WERI-Rb-1 (cell line): ENCODE measurements at regions not wholly inside any gene's neighbourhood (a gene's known extent, or its start where the extent isn't known, plus 50 kb on each side); places are given as distances from the start of the nearest gene placed in this dataset.

Experiments
- DNase-seq: peaks from one replicate; pipeline ENCODE4 v3.0.0-alpha.2; 2020
- H3K27ac ChIP-seq: fragments of 250-450 bp; sonication (Bioruptor Pico); 2 replicates; pipeline ENCODE4 v1.5.1; 2020; ENCODE audit warnings: mild to moderate bottlenecking, moderate library complexity
- H3K27me3 ChIP-seq: fragments of 250-450 bp; sonication (Bioruptor Pico); 2 replicates; pipeline ENCODE4 v1.5.1; 2021; ENCODE audit warnings: mild to moderate bottlenecking, low read depth, moderate library complexity; ENCODE audit not compliant: insufficient read depth, severe bottlenecking
- H3K36me3 ChIP-seq: fragments of 250-450 bp; sonication (Bioruptor Pico); 2 replicates; pipeline ENCODE4 v1.5.1; 2020; ENCODE audit warnings: mild to moderate bottlenecking, moderate library complexity
- H3K4me3 ChIP-seq: 2 replicates; pipeline ENCODE4 v1.5.1; 2011; ENCODE audit warnings: low read depth, mild to moderate bottlenecking, control low read depth, low read length
- H3K9me3 ChIP-seq: fragments of 250-450 bp; sonication (Bioruptor Pico); 2 replicates; pipeline ENCODE4 v1.5.1; 2021; ENCODE audit warnings: mild to moderate bottlenecking, moderate library complexity; ENCODE audit not compliant: severe bottlenecking
- TF ChIP-seq, protein P1 (sequence below): IDR thresholded peaks from 2 replicates; pipeline ENCODE4 v1.5.1; 2011; ENCODE audit warnings: low read depth, mild to moderate bottlenecking, control low read depth, inconsistent platforms, low read length

DNA sequence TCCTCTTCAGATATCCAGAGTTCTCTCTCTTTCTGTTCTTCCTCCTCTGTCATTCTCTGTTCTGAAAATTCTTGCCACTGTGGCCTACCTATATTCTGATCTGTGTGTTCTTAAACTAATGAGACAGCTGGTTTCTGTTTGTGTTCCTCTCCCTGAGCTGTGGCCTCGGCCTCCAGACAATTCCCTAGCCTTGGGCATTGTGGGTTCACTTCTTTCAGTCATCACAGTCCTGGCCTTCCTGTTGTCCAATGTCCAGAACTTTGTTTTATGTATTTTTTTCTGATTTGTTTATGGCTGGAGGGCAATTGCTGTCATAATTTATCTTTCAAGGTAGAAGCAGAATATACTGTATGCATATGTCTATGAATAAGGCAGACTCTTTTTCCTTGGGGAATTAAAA is 173.2 kb upstream of the MTPN start:
- Histone ChIP-seq H3K36me3 (no peaks in the 10 kb centered on the region), H3K27ac (peak overlapping the region; percentile 21; the same call in 1 of the 2 replicates), H3K27me3 (no peaks in the 10 kb centered on the region), H3K4me3 (no peak overlapping the region), H3K9me3 (no peaks in the 10 kb centered on the region)
- DNase-seq, result no peak
- TF ChIP-seq, protein P1, sequence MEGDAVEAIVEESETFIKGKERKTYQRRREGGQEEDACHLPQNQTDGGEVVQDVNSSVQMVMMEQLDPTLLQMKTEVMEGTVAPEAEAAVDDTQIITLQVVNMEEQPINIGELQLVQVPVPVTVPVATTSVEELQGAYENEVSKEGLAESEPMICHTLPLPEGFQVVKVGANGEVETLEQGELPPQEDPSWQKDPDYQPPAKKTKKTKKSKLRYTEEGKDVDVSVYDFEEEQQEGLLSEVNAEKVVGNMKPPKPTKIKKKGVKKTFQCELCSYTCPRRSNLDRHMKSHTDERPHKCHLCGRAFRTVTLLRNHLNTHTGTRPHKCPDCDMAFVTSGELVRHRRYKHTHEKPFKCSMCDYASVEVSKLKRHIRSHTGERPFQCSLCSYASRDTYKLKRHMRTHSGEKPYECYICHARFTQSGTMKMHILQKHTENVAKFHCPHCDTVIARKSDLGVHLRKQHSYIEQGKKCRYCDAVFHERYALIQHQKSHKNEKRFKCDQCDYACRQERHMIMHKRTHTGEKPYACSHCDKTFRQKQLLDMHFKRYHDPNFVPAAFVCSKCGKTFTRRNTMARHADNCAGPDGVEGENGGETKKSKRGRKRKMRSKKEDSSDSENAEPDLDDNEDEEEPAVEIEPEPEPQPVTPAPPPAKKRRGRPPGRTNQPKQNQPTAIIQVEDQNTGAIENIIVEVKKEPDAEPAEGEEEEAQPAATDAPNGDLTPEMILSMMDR, result no peak

GRCh38 chr7:136148920-136149319 is 171.8 kb upstream of the MTPN start:
- Histone ChIP-seq H3K4me3 (no peak overlapping the region), H3K9me3 (no peaks in the 10 kb centered on the region), H3K27me3 (no peaks in the 10 kb centered on the region), H3K36me3 (no peaks in the 10 kb centered on the region), H3K27ac (no peak overlapping the region)
- TF ChIP-seq, protein P1, result no peak
- DNase-seq, result no peak

DNA sequence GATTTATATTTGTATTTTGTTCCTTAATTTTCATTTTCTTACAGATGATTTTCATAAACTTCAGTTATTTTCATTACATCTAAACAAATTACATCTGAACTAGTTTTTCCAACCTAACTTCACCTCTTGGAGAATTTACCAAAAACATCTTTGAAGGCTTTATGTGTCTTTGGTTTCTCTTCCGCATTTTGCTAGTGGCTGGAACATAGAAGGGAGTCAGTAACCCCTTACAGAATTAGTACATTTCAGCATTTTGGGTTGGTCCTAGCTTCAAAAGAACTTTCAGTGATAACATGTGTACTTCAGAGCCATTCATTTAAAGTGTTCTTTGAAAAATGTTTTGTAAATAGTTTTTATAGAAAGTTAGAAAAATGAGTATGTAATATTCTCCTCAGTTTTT is 169.8 kb upstream of the MTPN start:
- Histone ChIP-seq H3K36me3 (no peaks in the 10 kb centered on the region), H3K27me3 (no peaks in the 10 kb centered on the region), H3K9me3 (no peaks in the 10 kb centered on the region), H3K27ac (no peak overlapping the region), H3K4me3 (no peak overlapping the region)
- DNase-seq, result no peak
- TF ChIP-seq, protein P1, result no peak

GRCh38 chr7:136144182-136144581 is 167.0 kb upstream of the MTPN start:
- no peaks in the 10 kb centered on the region for H3K27me3 ChIP-seq
- no peak overlapping the region for H3K27ac ChIP-seq
- DNase-seq, result no peak
- TF ChIP-seq, protein P1, result no peak
- no peaks in the 10 kb centered on the region for H3K9me3 ChIP-seq
- no peak overlapping the region for H3K4me3 ChIP-seq
- H3K36me3 ChIP-seq, result no peaks in the 10 kb centered on the region

DNA sequence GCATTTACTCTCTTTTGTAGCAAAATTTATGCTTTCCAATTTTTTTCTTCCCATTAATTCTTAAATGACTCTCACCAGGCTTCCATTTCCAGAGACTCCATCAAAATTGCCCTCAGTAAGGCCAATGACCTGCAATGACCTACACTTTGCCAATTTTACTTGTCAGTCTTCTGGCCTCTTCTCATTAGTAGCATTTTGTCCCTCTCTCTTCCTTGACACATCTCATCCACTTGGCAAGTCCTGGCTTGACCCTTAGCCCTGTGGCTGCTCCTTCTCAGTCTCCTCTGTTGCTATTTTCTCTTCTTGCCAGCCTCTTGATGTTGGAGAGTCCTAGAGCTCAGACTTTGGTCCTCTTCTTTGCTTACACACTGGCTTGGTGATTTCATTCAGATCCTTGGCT is 166.1 kb upstream of the MTPN start:
- DNase-seq, result no peak
- TF ChIP-seq, protein P1, result no peak
- Histone ChIP-seq H3K4me3 (no peak overlapping the region), H3K36me3 (no peaks in the 10 kb centered on the region), H3K27ac (no peak overlapping the region), H3K9me3 (no peaks in the 10 kb centered on the region), H3K27me3 (no peaks in the 10 kb centered on the region)

DNA sequence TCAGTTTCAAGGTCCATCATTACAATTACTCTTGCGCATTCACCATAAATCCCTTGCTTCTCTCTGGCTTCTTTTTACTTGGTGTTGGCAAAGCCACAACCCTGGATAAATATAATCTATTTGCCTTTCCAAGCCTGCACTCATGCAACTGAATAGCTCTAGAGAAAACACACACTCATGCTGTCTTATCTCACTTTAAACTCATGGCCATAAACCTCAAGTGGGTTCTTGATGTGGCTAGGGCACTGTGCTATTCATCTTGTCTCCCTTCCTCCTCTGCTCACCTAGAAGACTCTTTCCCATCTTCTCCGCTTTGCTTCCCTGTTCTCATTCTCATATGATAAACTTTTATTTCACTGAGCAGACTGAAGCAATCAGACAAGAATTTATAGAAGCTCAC is 165.4 kb upstream of the MTPN start:
- H3K27ac ChIP-seq, result no peak overlapping the region
- H3K9me3 ChIP-seq, result no peaks in the 10 kb centered on the region
- TF ChIP-seq, protein P1, result no peak
- no peak overlapping the region for H3K4me3 ChIP-seq
- no peaks in the 10 kb centered on the region for H3K36me3 ChIP-seq
- no peak for DNase-seq
- H3K27me3 ChIP-seq, result no peaks in the 10 kb centered on the region
